Endodermal cell (in vitro differentiated cells): ENCODE measurements at regions not wholly inside any gene's neighbourhood (a gene's known extent, or its start where the extent isn't known, plus 50 kb on each side); places are given as distances from the start of the nearest gene placed in this dataset.

Experiments
- DNase-seq: peaks from one replicate; pipeline ENCODE4 v3.0.0-alpha.2; 2017
- H3K27ac ChIP-seq: 2 replicates; pipeline ENCODE4 v1.5.1; 2013; ENCODE audit warnings: mild to moderate bottlenecking, low read depth, low read length, moderate library complexity
- H3K27me3 ChIP-seq: 2 replicates; pipeline ENCODE4 v1.6.1; 2013; ENCODE audit warnings: mild to moderate bottlenecking, low read length, moderate library complexity; ENCODE audit not compliant: insufficient read depth, control insufficient read depth, poor library complexity, severe bottlenecking
- H3K36me3 ChIP-seq: 2 replicates; pipeline ENCODE4 v1.7.0; 2013; ENCODE audit warnings: mild to moderate bottlenecking, low read length, moderate library complexity; ENCODE audit not compliant: control insufficient read depth, insufficient read depth
- H3K4me1 ChIP-seq: one replicate; pipeline ENCODE4 v1.7.0; 2013; ENCODE audit warnings: low read length; ENCODE audit not compliant: control insufficient read depth, insufficient read depth
- H3K4me3 ChIP-seq: 2 replicates; pipeline ENCODE4 v1.5.1; 2013; ENCODE audit warnings: mild to moderate bottlenecking, low read length, moderate library complexity
- H3K9ac ChIP-seq: 2 replicates; pipeline ENCODE4 v1.6.1; 2013; ENCODE audit warnings: mild to moderate bottlenecking, low read length, moderate library complexity; ENCODE audit not compliant: poor library complexity, severe bottlenecking; ENCODE audit errors: extremely low read depth
- H3K9me3 ChIP-seq: 2 replicates; pipeline ENCODE4 v1.6.1; 2013; ENCODE audit warnings: mild to moderate bottlenecking, low read length, moderate library complexity; ENCODE audit not compliant: control insufficient read depth
- H3K27ac Mint-ChIP-seq: 2 replicates; pipeline ENCODE4 v1.8.0; 2020; ENCODE audit warnings: mixed read lengths
- H3K27me3 Mint-ChIP-seq: 2 replicates; pipeline ENCODE4 v1.8.0; 2021; ENCODE audit warnings: mild to moderate bottlenecking, mixed read lengths; ENCODE audit not compliant: insufficient read depth
- H3K36me3 Mint-ChIP-seq: 2 replicates; pipeline ENCODE4 v1.8.0; 2020; ENCODE audit warnings: low read depth, mixed read lengths
- H3K4me1 Mint-ChIP-seq: 2 replicates; pipeline ENCODE4 v1.8.0; 2020; ENCODE audit warnings: mixed read lengths
- H3K4me3 Mint-ChIP-seq: 2 replicates; pipeline ENCODE4 v1.8.0; 2020; ENCODE audit warnings: mild to moderate bottlenecking, moderate library complexity, mixed read lengths
- H3K9me3 Mint-ChIP-seq: 2 replicates; pipeline ENCODE4 v1.8.0; 2020; ENCODE audit warnings: mild to moderate bottlenecking, mixed read lengths
- WGBS, 2 experiments: methylation state at CpG; one replicate each; pipeline versions ENCODE4 v1.1.5 to v1.1.7; 2013; ENCODE audit warnings: missing lambda C conversion rate in 2 of 2, mixed read lengths in 1 of 2; ENCODE audit not compliant: insufficient coverage in 1 of 2, insufficient read length in 1 of 2; 5-methylcytosine and 5-hydroxymethylcytosine counted together
- TF ChIP-seq, protein P1 (sequence below): fragments of 200-600 bp; sonication (generic); conservative IDR thresholded peaks from 2 replicates; pipeline ENCODE4 v1.5.0; 2021; ENCODE audit warnings: antibody characterized with exemption, mild to moderate bottlenecking

DNA sequence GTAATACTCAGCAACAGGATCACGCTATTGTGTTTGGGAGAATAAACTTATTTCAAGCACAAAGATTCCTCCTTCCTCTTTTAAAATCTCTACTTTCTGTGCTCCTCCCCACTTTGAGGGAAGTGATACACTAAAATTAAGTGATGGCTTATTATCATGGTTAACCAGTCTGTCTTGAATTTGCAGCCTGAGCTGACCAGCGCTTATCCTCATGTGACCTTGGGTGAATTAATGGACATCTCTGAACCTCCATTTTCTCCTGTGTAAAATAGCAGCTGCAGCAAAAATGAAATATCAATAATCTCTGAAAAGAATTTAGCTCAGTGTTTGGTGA lies 222.6 kb downstream of the BCAS1 start:
- H3K9me3 Mint-ChIP-seq: peaks cover 3% of the 10 kb centered on the region
- no peaks in the 10 kb centered on the region for H3K27me3 Mint-ChIP-seq
- TF ChIP-seq, protein P1, sequence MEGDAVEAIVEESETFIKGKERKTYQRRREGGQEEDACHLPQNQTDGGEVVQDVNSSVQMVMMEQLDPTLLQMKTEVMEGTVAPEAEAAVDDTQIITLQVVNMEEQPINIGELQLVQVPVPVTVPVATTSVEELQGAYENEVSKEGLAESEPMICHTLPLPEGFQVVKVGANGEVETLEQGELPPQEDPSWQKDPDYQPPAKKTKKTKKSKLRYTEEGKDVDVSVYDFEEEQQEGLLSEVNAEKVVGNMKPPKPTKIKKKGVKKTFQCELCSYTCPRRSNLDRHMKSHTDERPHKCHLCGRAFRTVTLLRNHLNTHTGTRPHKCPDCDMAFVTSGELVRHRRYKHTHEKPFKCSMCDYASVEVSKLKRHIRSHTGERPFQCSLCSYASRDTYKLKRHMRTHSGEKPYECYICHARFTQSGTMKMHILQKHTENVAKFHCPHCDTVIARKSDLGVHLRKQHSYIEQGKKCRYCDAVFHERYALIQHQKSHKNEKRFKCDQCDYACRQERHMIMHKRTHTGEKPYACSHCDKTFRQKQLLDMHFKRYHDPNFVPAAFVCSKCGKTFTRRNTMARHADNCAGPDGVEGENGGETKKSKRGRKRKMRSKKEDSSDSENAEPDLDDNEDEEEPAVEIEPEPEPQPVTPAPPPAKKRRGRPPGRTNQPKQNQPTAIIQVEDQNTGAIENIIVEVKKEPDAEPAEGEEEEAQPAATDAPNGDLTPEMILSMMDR: no peak
- 96 to 100% methylated on average over 1 of the region's 2 CpGs for WGBS, 2 experiments
- Histone ChIP-seq H3K9me3 (peaks cover 7% of the 10 kb centered on the region), H3K27ac (no peak overlapping the region), H3K9ac (no peak overlapping the region), H3K4me1 (no peaks in the 10 kb centered on the region), H3K36me3 (no peaks in the 10 kb centered on the region), H3K27me3 (no peaks in the 10 kb centered on the region), H3K4me3 (no peak overlapping the region)
- no peaks in the 10 kb centered on the region for H3K36me3 Mint-ChIP-seq
- H3K4me3 Mint-ChIP-seq: no peak overlapping the region
- no peak for DNase-seq
- H3K27ac Mint-ChIP-seq: no peak overlapping the region
- H3K4me1 Mint-ChIP-seq: peaks cover 22% of the 10 kb centered on the region

DNA sequence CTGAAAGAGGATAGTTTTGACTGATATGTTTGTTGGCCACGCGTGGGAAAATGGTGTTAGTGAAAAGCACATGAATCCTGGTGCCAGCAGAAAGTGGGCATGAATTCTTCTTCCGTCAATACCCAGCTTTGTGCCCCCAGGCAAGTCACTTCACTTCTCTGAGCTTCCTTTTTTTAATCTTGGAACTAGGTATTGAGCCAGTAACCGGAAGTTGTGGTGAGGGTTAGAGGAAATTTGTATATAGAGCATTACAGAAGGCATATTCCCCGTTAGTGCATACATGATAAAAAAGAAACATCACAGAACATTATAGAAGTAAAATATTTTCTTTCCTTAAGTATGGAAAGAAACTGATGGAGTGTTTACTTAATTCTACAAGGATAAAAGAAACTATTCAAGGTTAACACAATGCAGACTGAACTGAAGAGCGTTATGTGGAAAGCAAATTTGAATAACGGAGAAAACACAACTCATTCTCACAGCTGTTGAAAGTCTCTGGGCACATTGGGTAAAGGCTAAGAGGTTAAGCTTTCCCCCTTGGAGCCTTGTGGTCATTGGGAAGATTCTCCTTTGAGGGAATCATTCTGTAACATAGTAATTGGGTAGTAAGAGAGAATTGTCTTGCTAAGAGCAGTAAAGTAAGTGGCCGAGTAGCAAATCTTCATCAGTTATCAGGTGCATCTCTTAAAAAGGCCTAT lies 223.1 kb downstream of the BCAS1 start:
- H3K36me3 ChIP-seq: no peaks in the 10 kb centered on the region
- Mint-ChIP-seq H3K27me3 (no peaks in the 10 kb centered on the region), H3K27ac (no peak overlapping the region)

DNA sequence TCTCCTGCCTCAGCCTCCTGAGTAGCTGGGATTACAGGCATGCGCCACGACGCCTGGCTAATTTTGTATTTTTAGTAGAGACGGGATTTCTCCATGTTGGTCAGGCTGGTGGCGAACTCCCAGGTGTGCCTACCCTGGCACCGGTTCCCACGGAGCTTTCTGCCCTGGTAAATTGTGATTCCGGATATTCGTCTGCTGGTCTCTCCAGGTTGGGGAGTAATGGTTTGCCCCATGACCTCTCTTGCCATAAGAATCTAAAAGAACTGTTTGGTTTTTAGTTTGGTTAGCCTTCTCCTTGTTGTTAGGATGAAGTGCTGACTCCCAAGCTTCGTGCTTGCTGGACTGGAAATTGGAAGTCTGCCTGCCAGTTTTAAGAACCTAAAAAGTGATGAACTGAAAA lies 223.8 kb downstream of the BCAS1 start:
- Mint-ChIP-seq H3K4me1 (peaks cover 22% of the 10 kb centered on the region), H3K27ac (no peak overlapping the region), H3K9me3 (no peaks in the 10 kb centered on the region), H3K4me3 (no peak overlapping the region), H3K36me3 (no peaks in the 10 kb centered on the region), H3K27me3 (no peaks in the 10 kb centered on the region)
- TF ChIP-seq, protein P1: no peak
- Histone ChIP-seq H3K9me3 (peaks cover 7% of the 10 kb centered on the region), H3K4me1 (no peaks in the 10 kb centered on the region), H3K27ac (no peak overlapping the region), H3K27me3 (no peaks in the 10 kb centered on the region), H3K9ac (no peak overlapping the region), H3K4me3 (no peak overlapping the region), H3K36me3 (no peaks in the 10 kb centered on the region)
- 80 to 95% methylated on average over 1 to 10 of the region's 10 CpGs for WGBS, 2 experiments
- no peak for DNase-seq

More for the DNA sequence above, 223.1 kb downstream of the BCAS1 start:
- WGBS, 2 experiments: 91 to 98% methylated on average over 5 to 6 of the region's 8 CpGs
- Histone ChIP-seq H3K27me3 (no peaks in the 10 kb centered on the region), H3K27ac (no peak overlapping the region), H3K4me3 (no peak overlapping the region), H3K9me3 (peaks cover 7% of the 10 kb centered on the region), H3K9ac (no peak overlapping the region), H3K4me1 (no peaks in the 10 kb centered on the region)
- no peak for DNase-seq
- Mint-ChIP-seq H3K9me3 (no peaks in the 10 kb centered on the region), H3K4me1 (peaks cover 22% of the 10 kb centered on the region), H3K36me3 (no peaks in the 10 kb centered on the region), H3K4me3 (no peak overlapping the region)
- TF ChIP-seq, protein P1: no peak
